ENCODE measurements at regions not wholly inside any gene's neighbourhood (a gene's known extent, or its start where the extent isn't known, plus 50 kb on each side); places are given as distances from the start of the nearest gene placed in this dataset.

- TF ChIP-seq PKNOX1 (IDR thresholded peaks at IDR 0.05) (no peak), SP1 (IDR thresholded peaks at IDR 0.05) (no peak), CTBP1 (IDR thresholded peaks at IDR 0.05; ENCODE audit: borderline replicate concordance) (no peak), FOXA1 (IDR thresholded peaks at IDR 0.05) (no peak), ELF4 (IDR thresholded peaks at IDR 0.05) (no peak), FOXM1 (IDR thresholded peaks at IDR 0.05; ENCODE audit: borderline replicate concordance) (no peak), BHLHE40 (IDR thresholded peaks at IDR 0.05; ENCODE audit: borderline replicate concordance) (no peak), FOXK2 (IDR thresholded peaks at IDR 0.05) (no peak), ARNT (IDR thresholded peaks at IDR 0.05) (no peak), HDGF (IDR thresholded peaks at IDR 0.05; ENCODE audit: borderline replicate concordance) (no peak)
Observed at GRCh38 chr2:217438136-217438535, 564.7 kb downstream of the TNS1 start.

Data from HEK293T (cell line).